Fibroblast of lung (primary cell): ENCODE measurements at regions not wholly inside any gene's neighbourhood (a gene's known extent, or its start where the extent isn't known, plus 50 kb on each side); places are given as distances from the start of the nearest gene placed in this dataset.

Experiments
- DNase-seq, 2 donors: peaks; one replicate each; pipeline versions ENCODE4 v3.0.0 to v3.0.0-alpha.2; 2010; ENCODE audit warnings: low read depth in 2 of 2
- H2AFZ ChIP-seq: 2 replicates; pipeline ENCODE4 v1.5.1; 2012; ENCODE audit warnings: low read length, control low read depth, inconsistent platforms
- H3K27ac ChIP-seq: 2 replicates; pipeline ENCODE4 v1.5.1; 2011; ENCODE audit warnings: low read length, control low read depth; ENCODE audit not compliant: insufficient read depth
- H3K27me3 ChIP-seq: 2 replicates; pipeline ENCODE4 v1.5.1; 2011; ENCODE audit warnings: mild to moderate bottlenecking, low read length; ENCODE audit not compliant: control insufficient read depth, insufficient read depth
- H3K36me3 ChIP-seq: 2 replicates; pipeline ENCODE4 v1.5.1; 2011; ENCODE audit warnings: low read length; ENCODE audit not compliant: control insufficient read depth, insufficient read depth
- H3K4me1 ChIP-seq: 2 replicates; pipeline ENCODE4 v1.5.1; 2011; ENCODE audit warnings: low read length; ENCODE audit not compliant: control insufficient read depth, insufficient read depth; ENCODE audit errors: extremely low read depth
- H3K4me2 ChIP-seq: 2 replicates; pipeline ENCODE4 v1.5.1; 2011; ENCODE audit warnings: low read length, control low read depth; ENCODE audit not compliant: insufficient read depth; ENCODE audit errors: extremely low read depth
- H3K4me3 ChIP-seq, 4 experiments: fragments of 200-600 bp in 1 of 4; sonication (generic) in 1 of 4; replicated peaks in 1 of 4; 2 replicates each; pipeline ENCODE4 v1.5.1; 2011 to 2016; ENCODE audit warnings: low read length in 4 of 4, low read depth in 3 of 4, mild to moderate bottlenecking in 3 of 4, control low read depth in 2 of 4, inconsistent platforms in 1 of 4, mixed read lengths in 1 of 4; ENCODE audit not compliant: insufficient read depth in 1 of 4; ENCODE audit errors: control extremely low read depth in 1 of 4
- H3K79me2 ChIP-seq: 2 replicates; pipeline ENCODE4 v1.5.1; 2012; ENCODE audit warnings: mild to moderate bottlenecking, low read length, inconsistent platforms; ENCODE audit not compliant: control insufficient read depth, insufficient read depth
- H3K9ac ChIP-seq: 2 replicates; pipeline ENCODE4 v1.5.1; 2011; ENCODE audit warnings: mild to moderate bottlenecking, low read length, control low read depth; ENCODE audit not compliant: insufficient read depth
- H3K9me3 ChIP-seq: 2 replicates; pipeline ENCODE4 v1.5.1; 2012; ENCODE audit warnings: low read depth, low read length; ENCODE audit not compliant: control insufficient read depth, insufficient read depth
- H4K20me1 ChIP-seq: 2 replicates; pipeline ENCODE4 v1.5.1; 2011; ENCODE audit warnings: low read length; ENCODE audit not compliant: control insufficient read depth, insufficient read depth; ENCODE audit errors: extremely low read depth
- CTCF ChIP-seq, 2 donors: IDR thresholded peaks in 1 of 2; conservative IDR thresholded peaks in 1 of 2; 1 replicate in 1 of 2; 2 replicates in 1 of 2; pipeline ENCODE4 v1.5.1; 2011 to 2012; ENCODE audit warnings: low read length in 2 of 2, control low read depth in 1 of 2, inconsistent platforms in 1 of 2, low read depth in 1 of 2, mild to moderate bottlenecking in 1 of 2
- EZH2 ChIP-seq: IDR thresholded peaks from 2 replicates; pipeline ENCODE4 v1.5.1; 2012; ENCODE audit warnings: low read length, control low read depth, mild to moderate bottlenecking; ENCODE audit errors: missing control alignments

GRCh38 chr2:39558906-39559305, 106.8 kb upstream of the TMEM178A start:
- no peak overlapping the region for H3K27ac ChIP-seq
- no peak overlapping the region for H3K4me3 ChIP-seq
- H3K36me3 ChIP-seq = no peaks in the 10 kb centered on the region
- no peaks in the 10 kb centered on the region for H3K79me2 ChIP-seq
- no peak for DNase-seq
- no peaks in the 10 kb centered on the region for H3K4me1 ChIP-seq
- no peaks in the 10 kb centered on the region for H3K9me3 ChIP-seq
- no peak overlapping the region for H3K4me2 ChIP-seq
- H2AFZ ChIP-seq = no peak overlapping the region
- no peak overlapping the region for H3K9ac ChIP-seq
- H4K20me1 ChIP-seq = no peaks in the 10 kb centered on the region
- TF ChIP-seq EZH2 = no peak
- no peak for TF ChIP-seq CTCF (conservative IDR thresholded peaks at IDR 0.05 in 1 of 2, IDR thresholded peaks at IDR 0.05 in 1 of 2; ENCODE audit: low read depth in 1 of 2, low read length in 2 of 2)
- no peaks in the 10 kb centered on the region for H3K27me3 ChIP-seq

- no peak overlapping the region for H3K27ac ChIP-seq
- H3K79me2 ChIP-seq = no peaks in the 10 kb centered on the region
- H3K36me3 ChIP-seq = no peaks in the 10 kb centered on the region
Observed at GRCh38 chr2:39563572-39563971, 102.1 kb upstream of the TMEM178A start.

GRCh38 chr2:39567507-39567906, 98.2 kb upstream of the TMEM178A start:
- H3K36me3 ChIP-seq = no peaks in the 10 kb centered on the region
- peaks cover 9% of the 10 kb centered on the region for H3K4me1 ChIP-seq
- no peaks in the 10 kb centered on the region for H3K27me3 ChIP-seq
- DNase-seq = peak in 1 of 2 donors; percentile 95
- no peaks in the 10 kb centered on the region for H3K9me3 ChIP-seq
- H3K79me2 ChIP-seq = no peaks in the 10 kb centered on the region
- H2AFZ ChIP-seq = no peak overlapping the region
- H4K20me1 ChIP-seq = no peaks in the 10 kb centered on the region
- H3K4me2 ChIP-seq = no peak overlapping the region
- no peak for TF ChIP-seq EZH2
- no peak overlapping the region for H3K9ac ChIP-seq
- no peak overlapping the region for H3K27ac ChIP-seq
- H3K4me3 ChIP-seq = no peak overlapping the region

More at GRCh38 chr2:39563572-39563971, 102.1 kb upstream of the TMEM178A start:
- DNase-seq = no peak
- H3K27me3 ChIP-seq = no peaks in the 10 kb centered on the region
- peaks cover 2% of the 10 kb centered on the region for H3K4me1 ChIP-seq
- TF ChIP-seq EZH2 (no peak), CTCF (conservative IDR thresholded peaks at IDR 0.05 in 1 of 2, IDR thresholded peaks at IDR 0.05 in 1 of 2; ENCODE audit: low read depth in 1 of 2, low read length in 2 of 2) (no peak)
- no peaks in the 10 kb centered on the region for H3K9me3 ChIP-seq
- no peak overlapping the region for H3K4me2 ChIP-seq
- H3K4me3 ChIP-seq = no peak overlapping the region
- no peak overlapping the region for H3K9ac ChIP-seq
- no peak overlapping the region for H2AFZ ChIP-seq
- H4K20me1 ChIP-seq = no peaks in the 10 kb centered on the region
